Neural progenitor cell (in vitro differentiated cells): ENCODE measurements at regions not wholly inside any gene's neighbourhood (a gene's known extent, or its start where the extent isn't known, plus 50 kb on each side); places are given as distances from the start of the nearest gene placed in this dataset.

Source experiments
- EZH2 ChIP-seq: fragments of 200-600 bp; sonication (generic); IDR thresholded peaks from 2 replicates; pipeline ENCODE4 v1.6.1; 2017; ENCODE audit warnings: antibody characterized with exemption, mild to moderate bottlenecking, moderate library complexity
- EZH2phosphoT487 ChIP-seq: fragments of 200-600 bp; sonication (generic); IDR thresholded peaks from 2 replicates; pipeline ENCODE4 v1.6.1; 2017; ENCODE audit warnings: antibody characterized with exemption
- TF ChIP-seq, protein P1 (sequence below): fragments of 200-600 bp; sonication (generic); IDR thresholded peaks from 2 replicates; pipeline ENCODE4 v1.5.1; 2017; ENCODE audit warnings: antibody characterized with exemption, mild to moderate bottlenecking

DNA sequence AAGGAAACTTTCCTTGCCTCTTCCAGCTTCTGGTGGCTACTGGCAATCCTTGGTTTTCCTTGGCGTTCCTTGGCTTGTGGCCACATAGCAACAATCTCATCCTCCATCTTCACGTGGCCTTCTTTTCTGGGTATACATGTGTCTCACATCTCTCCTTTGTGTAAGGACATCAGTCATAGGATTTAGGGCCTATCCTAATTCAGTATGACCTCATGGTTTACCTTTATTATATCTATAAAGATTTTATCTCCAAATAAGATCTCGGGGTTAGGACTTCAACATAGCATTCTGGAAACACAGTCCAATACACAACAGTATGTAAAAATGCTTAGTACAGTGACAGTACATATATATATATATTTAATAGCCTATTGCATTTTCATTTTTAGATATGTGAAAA, 58.4 kb upstream of the LRIG3 start:
- TF ChIP-seq, protein P1, sequence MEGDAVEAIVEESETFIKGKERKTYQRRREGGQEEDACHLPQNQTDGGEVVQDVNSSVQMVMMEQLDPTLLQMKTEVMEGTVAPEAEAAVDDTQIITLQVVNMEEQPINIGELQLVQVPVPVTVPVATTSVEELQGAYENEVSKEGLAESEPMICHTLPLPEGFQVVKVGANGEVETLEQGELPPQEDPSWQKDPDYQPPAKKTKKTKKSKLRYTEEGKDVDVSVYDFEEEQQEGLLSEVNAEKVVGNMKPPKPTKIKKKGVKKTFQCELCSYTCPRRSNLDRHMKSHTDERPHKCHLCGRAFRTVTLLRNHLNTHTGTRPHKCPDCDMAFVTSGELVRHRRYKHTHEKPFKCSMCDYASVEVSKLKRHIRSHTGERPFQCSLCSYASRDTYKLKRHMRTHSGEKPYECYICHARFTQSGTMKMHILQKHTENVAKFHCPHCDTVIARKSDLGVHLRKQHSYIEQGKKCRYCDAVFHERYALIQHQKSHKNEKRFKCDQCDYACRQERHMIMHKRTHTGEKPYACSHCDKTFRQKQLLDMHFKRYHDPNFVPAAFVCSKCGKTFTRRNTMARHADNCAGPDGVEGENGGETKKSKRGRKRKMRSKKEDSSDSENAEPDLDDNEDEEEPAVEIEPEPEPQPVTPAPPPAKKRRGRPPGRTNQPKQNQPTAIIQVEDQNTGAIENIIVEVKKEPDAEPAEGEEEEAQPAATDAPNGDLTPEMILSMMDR, result no peak
- TF ChIP-seq EZH2 (no peak), EZH2phosphoT487 (no peak)
